ENCODE measurements at regions not wholly inside any gene's neighbourhood (a gene's known extent, or its start where the extent isn't known, plus 50 kb on each side); places are given as distances from the start of the nearest gene placed in this dataset.

DNA sequence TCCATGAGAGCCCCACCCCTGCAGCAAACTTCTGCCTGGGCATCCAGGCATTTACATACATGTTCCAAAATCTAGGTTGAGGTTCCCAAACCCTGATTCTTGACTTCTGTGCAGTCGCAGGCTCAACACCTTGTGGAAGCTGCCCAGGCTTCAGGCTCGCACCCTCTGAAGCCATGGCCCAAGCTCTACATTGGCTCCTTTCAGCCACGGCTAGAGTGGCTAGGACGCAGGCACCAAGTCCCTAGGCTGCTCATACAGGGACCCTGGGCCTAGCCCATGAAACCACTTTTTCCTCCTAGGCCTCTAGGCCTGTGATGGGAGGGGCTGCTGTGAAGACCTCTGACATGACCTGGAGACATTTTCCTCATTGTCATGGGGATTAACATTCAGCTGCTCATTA, 172.8 kb upstream of the SATB1 start:
- H3K9me3 Mint-ChIP-seq (ENCODE audit: low read depth) = peaks cover 20% of the 10 kb centered on the region
- ATAC-seq = no peak
- no peak overlapping the region for H3K4me3 Mint-ChIP-seq
- no peaks in the 10 kb centered on the region for H3K27me3 Mint-ChIP-seq
- CTCF ChIA-PET = no interaction called here
- no peak for DNase-seq
- no peak overlapping the region for H3K27ac Mint-ChIP-seq
- H3K36me3 Mint-ChIP-seq = peaks cover 24% of the 10 kb centered on the region
- no peaks in the 10 kb centered on the region for H3K4me1 Mint-ChIP-seq

DNA sequence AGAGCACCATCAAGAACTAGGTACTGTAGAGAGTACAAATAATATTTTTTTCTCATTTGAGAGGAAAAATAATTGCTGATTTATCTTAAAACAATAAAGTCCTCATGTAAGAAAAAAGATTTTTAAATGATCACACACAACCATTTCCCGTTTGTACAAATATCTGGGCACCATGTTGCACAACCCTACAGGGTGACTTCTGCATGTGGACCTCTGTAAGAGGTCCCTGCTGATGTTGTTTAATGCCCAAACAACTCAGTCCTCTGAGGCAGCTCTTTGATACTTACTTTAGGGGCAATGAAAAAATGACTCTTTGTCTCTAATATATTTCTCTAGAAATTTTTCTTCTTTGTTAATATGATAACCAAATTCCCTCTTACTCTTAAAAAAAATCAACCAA, 168.1 kb upstream of the SATB1 start:
- DNase-seq = no peak
- H3K36me3 Mint-ChIP-seq = peaks cover 12% of the 10 kb centered on the region
- H3K27me3 Mint-ChIP-seq = no peaks in the 10 kb centered on the region
- ATAC-seq = no peak
- CTCF ChIA-PET = interaction anchor here (1.3 kb wide), 1 partner anchor 12 kb away, joined by 3 read pairs; no protein-coding TSS in a partner anchor
- H3K4me3 Mint-ChIP-seq = no peak overlapping the region
- H3K9me3 Mint-ChIP-seq (ENCODE audit: low read depth) = peaks cover 8% of the 10 kb centered on the region
- no peaks in the 10 kb centered on the region for H3K4me1 Mint-ChIP-seq
- H3K27ac Mint-ChIP-seq = no peak overlapping the region

DNA sequence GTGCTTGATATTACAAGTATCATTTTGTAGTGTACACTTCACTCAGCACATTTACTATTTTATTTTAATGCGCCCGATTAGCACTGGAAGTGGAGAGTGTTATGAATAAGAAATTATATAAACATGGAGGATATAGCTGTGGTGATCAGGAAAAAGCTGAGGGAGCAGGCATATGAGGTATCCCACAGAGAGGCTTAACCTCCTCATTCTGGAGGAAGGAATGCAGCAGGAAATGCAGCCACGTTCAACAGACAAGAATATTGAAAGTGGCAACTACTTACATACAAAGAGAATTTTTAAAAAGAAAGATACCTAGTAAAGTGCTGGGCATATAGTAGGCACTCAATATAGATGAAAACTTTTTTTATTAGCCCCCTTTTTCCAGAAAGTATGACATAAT, 166.0 kb upstream of the SATB1 start:
- H3K4me3 Mint-ChIP-seq = no peak overlapping the region
- H3K9me3 Mint-ChIP-seq (ENCODE audit: low read depth) = no peaks in the 10 kb centered on the region
- H3K4me1 Mint-ChIP-seq = no peaks in the 10 kb centered on the region
- ATAC-seq = no peak
- peaks cover 6% of the 10 kb centered on the region for H3K36me3 Mint-ChIP-seq
- no peaks in the 10 kb centered on the region for H3K27me3 Mint-ChIP-seq
- CTCF ChIA-PET = no interaction called here
- DNase-seq = no peak
- no peak overlapping the region for H3K27ac Mint-ChIP-seq

DNA sequence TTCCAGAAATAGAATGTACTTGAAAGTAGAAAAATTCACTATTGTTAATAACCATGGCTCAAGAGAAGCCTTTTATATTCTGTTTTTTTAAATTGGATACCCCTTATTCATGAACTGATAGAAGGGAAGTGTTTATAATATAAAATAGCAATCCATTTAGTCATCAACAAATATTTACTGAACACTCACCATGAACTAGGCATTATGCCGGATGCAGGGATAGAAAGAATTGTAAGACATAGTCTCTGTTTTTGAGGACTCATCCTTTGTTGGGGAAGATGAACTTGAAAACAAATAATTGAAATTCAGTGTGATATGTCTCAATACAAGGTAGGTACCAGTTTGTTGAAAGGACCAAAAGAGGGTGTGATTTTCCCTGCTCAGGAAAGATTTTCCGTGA, 160.9 kb upstream of the SATB1 start:
- Mint-ChIP-seq H3K4me3 (no peak overlapping the region), H3K27me3 (no peaks in the 10 kb centered on the region), H3K9me3 (ENCODE audit: low read depth) (peaks cover 11% of the 10 kb centered on the region), H3K27ac (no peak overlapping the region), H3K4me1 (peaks cover 1% of the 10 kb centered on the region), H3K36me3 (peaks cover 18% of the 10 kb centered on the region)
- no peak for ATAC-seq
- no peak for DNase-seq
- CTCF ChIA-PET = no interaction called here

DNA sequence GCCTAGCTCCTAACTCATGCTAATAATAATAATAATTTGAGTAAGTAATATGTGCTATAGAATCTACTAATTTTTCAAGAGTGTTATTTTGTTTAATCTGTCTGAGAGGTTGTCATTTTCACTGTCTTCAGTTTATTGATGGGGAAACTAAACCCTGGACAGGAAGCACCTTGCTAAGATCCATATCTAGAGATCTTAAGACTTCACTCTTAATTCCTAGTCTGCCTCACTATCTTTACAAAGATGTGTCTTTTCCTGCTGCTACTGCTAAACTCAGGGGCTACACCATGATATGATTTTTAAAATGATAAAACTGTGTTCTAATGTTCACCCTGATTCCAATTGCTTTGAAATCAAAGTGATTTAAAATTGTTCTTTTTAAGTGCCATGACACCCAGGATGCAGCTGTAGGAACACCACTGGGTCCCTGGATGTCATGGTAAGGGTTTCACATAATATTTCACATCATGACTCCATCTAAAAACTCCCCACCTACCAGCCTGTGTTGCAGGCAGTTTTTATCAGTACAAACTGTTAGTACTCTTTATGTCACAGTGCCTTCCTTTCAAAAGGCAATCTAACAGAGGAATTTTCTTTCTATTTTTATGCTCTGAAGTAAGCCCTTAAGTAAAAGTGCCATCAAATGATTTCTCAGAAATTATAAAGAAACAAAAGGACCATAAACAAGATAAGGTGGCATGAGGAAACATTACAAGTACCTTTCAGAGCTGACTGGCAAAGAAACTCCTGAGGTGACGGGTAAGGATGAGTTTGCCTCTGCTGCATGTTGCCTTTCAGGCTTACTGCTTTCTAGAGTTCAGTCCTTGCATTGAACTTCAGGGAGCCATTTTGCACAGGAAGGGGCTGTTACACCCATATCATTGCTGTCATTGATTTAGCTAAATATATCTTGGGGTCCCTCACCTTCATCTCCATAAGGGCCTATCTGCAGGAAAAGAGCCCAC, 160.1 kb upstream of the SATB1 start:
- Mint-ChIP-seq H3K9me3 (ENCODE audit: low read depth) (peaks cover 11% of the 10 kb centered on the region), H3K4me3 (no peak overlapping the region), H3K4me1 (peaks cover 1% of the 10 kb centered on the region), H3K27me3 (no peaks in the 10 kb centered on the region), H3K36me3 (peaks cover 18% of the 10 kb centered on the region), H3K27ac (no peak overlapping the region)
- no peak for ATAC-seq
- CTCF ChIA-PET = no interaction called here
- DNase-seq = no peak

DNA sequence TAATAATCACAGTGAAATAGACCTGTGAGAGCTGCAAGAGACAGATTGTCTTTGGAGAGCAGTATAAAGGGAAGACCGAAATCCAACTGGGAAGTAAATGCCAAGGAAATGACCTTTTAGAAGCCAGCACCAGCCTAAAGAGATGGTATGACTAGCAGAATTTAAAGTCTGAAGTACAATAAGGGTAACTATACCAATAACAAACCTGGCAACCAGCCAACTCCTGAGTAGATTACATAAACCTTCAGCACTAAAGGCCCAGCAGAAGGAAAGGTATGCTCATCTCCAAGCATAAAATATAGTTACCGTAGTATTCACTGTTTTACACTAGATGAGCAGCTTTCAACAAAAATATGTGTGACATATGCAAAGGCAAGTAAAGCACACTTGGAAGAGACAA, 155.1 kb upstream of the SATB1 start:
- Mint-ChIP-seq H3K4me1 (peaks cover 8% of the 10 kb centered on the region), H3K9me3 (ENCODE audit: low read depth) (peaks cover 11% of the 10 kb centered on the region), H3K36me3 (peaks cover 19% of the 10 kb centered on the region), H3K4me3 (no peak overlapping the region), H3K27me3 (no peaks in the 10 kb centered on the region), H3K27ac (no peak overlapping the region)
- DNase-seq (no peak), ATAC-seq (no peak)
- CTCF ChIA-PET = no interaction called here

DNA sequence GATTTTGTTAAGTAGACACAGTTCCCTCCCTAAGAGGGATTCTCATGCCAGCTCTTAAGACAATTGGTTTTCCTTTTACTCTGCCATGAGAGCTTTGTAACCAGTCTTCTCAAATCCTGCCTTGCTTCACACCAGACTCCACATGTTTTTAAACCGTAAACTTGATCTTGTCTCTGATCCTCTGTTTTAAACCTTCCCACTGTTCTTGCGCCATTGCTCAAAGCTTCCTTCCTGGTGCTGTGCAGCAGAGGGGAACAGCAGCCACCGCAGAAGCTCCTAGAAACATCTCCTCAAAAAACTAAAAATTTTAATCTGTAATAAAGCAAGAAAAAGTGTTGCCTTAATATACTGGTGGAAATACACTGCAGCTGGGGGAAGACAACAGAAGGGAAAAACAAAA, 154.5 kb upstream of the SATB1 start:
- Mint-ChIP-seq H3K4me1 (peaks cover 8% of the 10 kb centered on the region), H3K9me3 (ENCODE audit: low read depth) (peaks cover 11% of the 10 kb centered on the region), H3K27ac (no peak overlapping the region), H3K27me3 (no peaks in the 10 kb centered on the region), H3K36me3 (peaks cover 19% of the 10 kb centered on the region), H3K4me3 (no peak overlapping the region)
- no peak for DNase-seq
- no peak for ATAC-seq
- CTCF ChIA-PET = no interaction called here

DNA sequence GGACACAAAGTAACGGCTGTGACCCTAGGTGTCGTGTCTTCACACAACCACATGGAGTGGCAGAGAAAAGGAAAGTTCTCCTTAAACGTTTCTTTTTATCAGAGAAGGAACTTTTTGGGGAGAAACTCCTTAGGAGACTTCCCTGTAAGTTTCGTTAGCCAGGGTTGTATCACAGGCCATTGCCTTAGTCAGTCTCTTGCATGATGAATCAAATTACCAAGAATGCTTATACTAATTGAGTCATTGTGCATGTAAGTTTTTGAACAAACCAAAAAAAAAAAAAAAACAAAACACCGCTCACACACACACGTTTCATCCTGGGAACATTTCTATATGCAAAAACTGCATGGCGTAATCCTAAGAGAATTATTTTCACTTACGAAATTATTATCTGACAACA, 150.4 kb upstream of the SATB1 start:
- DNase-seq = no peak
- Mint-ChIP-seq H3K4me1 (peaks cover 16% of the 10 kb centered on the region), H3K36me3 (peaks cover 17% of the 10 kb centered on the region), H3K27ac (no peak overlapping the region), H3K9me3 (ENCODE audit: low read depth) (no peaks in the 10 kb centered on the region), H3K27me3 (no peaks in the 10 kb centered on the region), H3K4me3 (no peak overlapping the region)
- no peak for ATAC-seq
- CTCF ChIA-PET = no interaction called here

DNA sequence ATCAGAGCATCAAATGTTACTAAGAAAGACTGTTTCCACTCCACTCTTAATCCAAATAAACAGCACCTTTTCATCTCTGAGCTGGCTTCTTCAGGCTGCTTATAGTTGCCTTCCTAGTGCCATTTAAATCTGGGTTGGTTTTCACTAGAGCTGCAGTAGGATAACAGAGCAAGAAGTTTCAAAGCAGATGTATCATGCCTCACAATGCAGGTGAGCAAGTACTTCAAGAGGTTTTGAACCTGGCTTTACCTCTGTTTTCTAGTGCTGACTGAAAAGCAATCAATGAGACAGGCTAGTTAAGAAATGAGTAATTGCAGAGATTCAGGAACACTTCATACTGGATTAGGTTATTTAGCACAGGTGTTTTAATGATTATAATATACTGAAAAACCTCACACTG, 147.7 kb upstream of the SATB1 start:
- DNase-seq (no peak), ATAC-seq (no peak)
- H3K4me3 Mint-ChIP-seq = no peak overlapping the region
- CTCF ChIA-PET = no interaction called here
- peaks cover 19% of the 10 kb centered on the region for H3K4me1 Mint-ChIP-seq
- H3K9me3 Mint-ChIP-seq (ENCODE audit: low read depth) = peaks cover 5% of the 10 kb centered on the region
- no peak overlapping the region for H3K27ac Mint-ChIP-seq
- H3K36me3 Mint-ChIP-seq = peaks cover 22% of the 10 kb centered on the region
- H3K27me3 Mint-ChIP-seq = no peaks in the 10 kb centered on the region

DNA sequence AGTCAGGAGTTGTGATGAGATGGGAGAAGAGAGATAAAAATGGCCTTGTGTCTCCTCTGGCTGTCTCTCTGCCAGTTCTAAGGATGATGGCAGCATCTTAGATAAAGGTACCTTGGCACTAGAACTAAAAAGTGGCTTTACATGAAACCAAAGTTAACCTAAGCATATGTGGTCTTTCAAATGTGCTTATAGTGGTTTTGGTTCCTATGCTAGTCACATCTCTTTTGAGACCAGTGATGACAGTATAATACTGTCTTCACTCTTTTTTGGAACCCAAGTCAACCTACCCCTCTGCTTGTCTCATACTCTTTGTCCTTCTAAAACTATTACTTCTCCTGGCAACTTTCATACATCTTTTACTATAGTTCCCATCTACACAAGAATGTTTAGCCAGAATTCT, 142.2 kb upstream of the SATB1 start:
- ATAC-seq (no peak), DNase-seq (no peak)
- Mint-ChIP-seq H3K4me1 (peaks cover 17% of the 10 kb centered on the region), H3K27me3 (no peaks in the 10 kb centered on the region), H3K4me3 (no peak overlapping the region), H3K36me3 (peaks cover 18% of the 10 kb centered on the region), H3K27ac (no peak overlapping the region), H3K9me3 (ENCODE audit: low read depth) (peaks cover 12% of the 10 kb centered on the region)
- CTCF ChIA-PET = no interaction called here

DNA sequence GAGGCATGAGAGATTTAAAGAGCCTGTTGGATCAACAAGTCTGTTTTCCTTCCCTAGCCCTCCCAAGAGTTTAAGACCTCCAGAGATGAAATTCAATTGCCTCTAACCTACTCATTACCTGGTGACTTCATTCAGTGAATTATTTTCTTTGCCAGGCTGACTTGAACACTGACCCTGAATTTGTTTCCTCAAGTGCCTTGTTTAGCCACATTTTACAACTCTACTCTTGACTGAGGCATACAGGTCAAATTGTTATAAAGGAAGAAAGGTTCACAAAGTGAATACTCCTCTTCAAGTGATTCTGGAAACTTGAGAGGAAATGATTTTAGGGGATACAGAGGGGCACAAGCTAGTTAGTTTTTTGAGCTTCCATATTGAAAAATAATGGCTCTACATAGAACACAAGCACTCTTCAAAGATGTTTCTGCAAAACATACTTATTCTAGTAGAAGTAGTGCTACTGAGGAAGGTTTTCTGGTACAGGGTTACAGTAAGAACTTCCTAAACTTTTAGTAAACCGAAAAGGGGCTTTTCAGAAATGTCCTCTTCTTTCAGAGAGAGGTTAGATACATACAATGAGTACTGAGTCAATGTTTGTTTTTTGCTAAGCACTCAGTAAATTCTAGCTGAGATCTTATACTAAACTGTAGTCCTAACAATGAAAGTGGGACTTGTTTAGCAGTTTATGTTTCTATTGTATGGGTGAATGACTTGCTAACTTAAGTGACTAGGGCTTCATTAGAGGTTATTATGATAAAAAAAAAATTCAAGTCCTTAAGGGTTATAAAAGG, 137.4 kb upstream of the SATB1 start:
- H3K4me1 Mint-ChIP-seq = peaks cover 49% of the 10 kb centered on the region
- peaks cover 30% of the 10 kb centered on the region for H3K36me3 Mint-ChIP-seq
- H3K4me3 Mint-ChIP-seq = no peak overlapping the region
- no peak for ATAC-seq
- CTCF ChIA-PET = interaction anchor here (1.7 kb wide), 1 partner anchor 196 kb away, joined by 7 read pairs; no protein-coding TSS in a partner anchor
- H3K27me3 Mint-ChIP-seq = no peaks in the 10 kb centered on the region
- no peak overlapping the region for H3K27ac Mint-ChIP-seq
- peaks cover 8% of the 10 kb centered on the region for H3K9me3 Mint-ChIP-seq (ENCODE audit: low read depth)
- no peak for DNase-seq

DNA sequence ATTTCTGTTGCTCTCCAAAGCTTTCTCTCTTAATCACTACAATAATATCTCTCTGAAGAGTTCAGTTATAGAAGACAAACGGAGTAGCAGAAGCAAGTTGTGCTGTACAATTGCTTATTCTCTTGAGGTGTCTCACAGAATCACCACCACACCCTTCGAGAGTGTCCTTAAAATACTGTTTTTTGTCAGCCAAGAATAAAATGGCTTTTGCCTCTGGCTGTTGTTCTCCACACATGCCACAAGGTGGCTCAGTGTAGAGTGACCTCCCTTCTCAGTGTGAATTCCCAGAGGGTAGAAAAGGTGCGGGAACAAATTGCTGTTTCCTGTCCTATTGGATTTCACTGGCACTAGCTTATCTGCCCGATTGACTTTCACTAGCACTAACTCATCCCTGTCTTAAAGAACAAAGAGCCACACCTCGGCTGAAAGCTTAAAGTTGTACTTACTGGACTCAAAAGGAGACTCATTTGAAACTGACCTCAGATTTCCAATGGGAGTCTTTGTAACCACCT, 134.2 kb upstream of the SATB1 start:
- ATAC-seq (peak; percentile 31), DNase-seq (peak; percentile 59)
- Mint-ChIP-seq H3K27me3 (no peaks in the 10 kb centered on the region), H3K4me3 (peak overlapping the region; percentile 37), H3K36me3 (peaks cover 37% of the 10 kb centered on the region), H3K27ac (peak overlapping the region; percentile 91), H3K4me1 (peaks cover 64% of the 10 kb centered on the region), H3K9me3 (ENCODE audit: low read depth) (peaks cover 6% of the 10 kb centered on the region)
- CTCF ChIA-PET = interaction anchor here (0.7 to 2.3 kb wide), 26 partner anchors 10 to 223 kb away, joined by 3 to 37 read pairs (median 4); no protein-coding TSS in a partner anchor

DNA sequence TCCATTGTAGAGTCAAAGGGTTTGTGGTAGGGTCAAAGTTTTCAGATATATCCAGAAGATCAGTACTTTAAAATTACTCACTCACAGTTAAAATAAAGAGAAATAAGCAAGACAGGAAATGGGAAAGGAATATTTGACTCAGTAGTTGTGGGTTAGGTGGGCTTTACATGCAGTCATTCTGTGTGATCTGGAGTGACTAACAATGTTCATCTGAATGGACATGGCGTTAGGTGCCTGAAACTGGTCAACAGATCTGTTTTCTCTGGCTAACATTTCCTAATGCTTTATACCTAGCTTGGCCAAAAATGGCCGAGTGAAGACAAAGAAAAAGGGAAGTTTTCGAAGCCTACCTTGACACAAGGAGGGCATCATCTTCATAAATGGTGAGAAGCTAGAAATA, 133.4 kb upstream of the SATB1 start:
- Mint-ChIP-seq H3K9me3 (ENCODE audit: low read depth) (peaks cover 8% of the 10 kb centered on the region), H3K36me3 (peaks cover 40% of the 10 kb centered on the region), H3K27ac (peak overlapping the region; percentile 91), H3K27me3 (no peaks in the 10 kb centered on the region), H3K4me1 (peaks cover 66% of the 10 kb centered on the region), H3K4me3 (peak overlapping the region; percentile 10)
- ATAC-seq (peak; percentile 14), DNase-seq (no peak)
- CTCF ChIA-PET = interaction anchor here (1.1 to 2.3 kb wide), 16 partner anchors 11 to 200 kb away, joined by 3 to 37 read pairs (median 5); no protein-coding TSS in a partner anchor
